Ishikawa (cell line): ENCODE measurements at regions not wholly inside any gene's neighbourhood (a gene's known extent, or its start where the extent isn't known, plus 50 kb on each side); places are given as distances from the start of the nearest gene placed in this dataset.

Experiments
- CEBPB ChIP-seq: IDR thresholded peaks from 2 replicates; pipeline ENCODE4 v1.6.1; 2012
- CREB1 ChIP-seq: IDR thresholded peaks from 2 replicates; pipeline ENCODE4 v1.6.1; 2012; ENCODE audit warnings: low read depth
- EGR1 ChIP-seq: IDR thresholded peaks from 2 replicates; pipeline ENCODE4 v1.6.1; 2012
- EP300 ChIP-seq: IDR thresholded peaks from 2 replicates; pipeline ENCODE4 v1.6.1; 2012; ENCODE audit warnings: borderline replicate concordance
- FOXM1 ChIP-seq: IDR thresholded peaks from 2 replicates; pipeline ENCODE4 v1.6.1; 2012; ENCODE audit warnings: low read depth, borderline replicate concordance
- MAX ChIP-seq: IDR thresholded peaks from 2 replicates; pipeline ENCODE4 v1.6.1; 2012
- NFIC ChIP-seq: IDR thresholded peaks from 2 replicates; pipeline ENCODE4 v1.6.1; 2012
- RAD21 ChIP-seq: IDR thresholded peaks from 2 replicates; pipeline ENCODE4 v1.6.1; 2012; ENCODE audit warnings: low read depth
- TAF1 ChIP-seq: IDR thresholded peaks from 2 replicates; pipeline ENCODE4 v1.6.1; 2012; ENCODE audit warnings: low read depth, mild to moderate bottlenecking
- TCF12 ChIP-seq: IDR thresholded peaks from 2 replicates; pipeline ENCODE4 v1.6.1; 2012; ENCODE audit warnings: low read depth
- TEAD4 ChIP-seq: IDR thresholded peaks from 2 replicates; pipeline ENCODE4 v1.6.1; 2012
- YY1 ChIP-seq: IDR thresholded peaks from 2 replicates; pipeline ENCODE4 v1.6.1; 2012; ENCODE audit warnings: low read depth
- ZBTB7A ChIP-seq: IDR thresholded peaks from 2 replicates; pipeline ENCODE4 v1.6.1; 2012; ENCODE audit warnings: low read depth
- TF ChIP-seq, protein P1 (sequence below): IDR thresholded peaks from 2 replicates; pipeline ENCODE4 v1.6.1; 2012; ENCODE audit warnings: low read depth, mild to moderate bottlenecking
- TF ChIP-seq, protein P2 (sequence below): IDR thresholded peaks from 2 replicates; pipeline ENCODE4 v1.6.1; 2012

- TF ChIP-seq ZBTB7A = no peak
- no peak for TF ChIP-seq MAX
- TF ChIP-seq EP300 = no peak
- no peak for TF ChIP-seq YY1
- TF ChIP-seq TEAD4 = no peak
- TF ChIP-seq, protein P1, sequence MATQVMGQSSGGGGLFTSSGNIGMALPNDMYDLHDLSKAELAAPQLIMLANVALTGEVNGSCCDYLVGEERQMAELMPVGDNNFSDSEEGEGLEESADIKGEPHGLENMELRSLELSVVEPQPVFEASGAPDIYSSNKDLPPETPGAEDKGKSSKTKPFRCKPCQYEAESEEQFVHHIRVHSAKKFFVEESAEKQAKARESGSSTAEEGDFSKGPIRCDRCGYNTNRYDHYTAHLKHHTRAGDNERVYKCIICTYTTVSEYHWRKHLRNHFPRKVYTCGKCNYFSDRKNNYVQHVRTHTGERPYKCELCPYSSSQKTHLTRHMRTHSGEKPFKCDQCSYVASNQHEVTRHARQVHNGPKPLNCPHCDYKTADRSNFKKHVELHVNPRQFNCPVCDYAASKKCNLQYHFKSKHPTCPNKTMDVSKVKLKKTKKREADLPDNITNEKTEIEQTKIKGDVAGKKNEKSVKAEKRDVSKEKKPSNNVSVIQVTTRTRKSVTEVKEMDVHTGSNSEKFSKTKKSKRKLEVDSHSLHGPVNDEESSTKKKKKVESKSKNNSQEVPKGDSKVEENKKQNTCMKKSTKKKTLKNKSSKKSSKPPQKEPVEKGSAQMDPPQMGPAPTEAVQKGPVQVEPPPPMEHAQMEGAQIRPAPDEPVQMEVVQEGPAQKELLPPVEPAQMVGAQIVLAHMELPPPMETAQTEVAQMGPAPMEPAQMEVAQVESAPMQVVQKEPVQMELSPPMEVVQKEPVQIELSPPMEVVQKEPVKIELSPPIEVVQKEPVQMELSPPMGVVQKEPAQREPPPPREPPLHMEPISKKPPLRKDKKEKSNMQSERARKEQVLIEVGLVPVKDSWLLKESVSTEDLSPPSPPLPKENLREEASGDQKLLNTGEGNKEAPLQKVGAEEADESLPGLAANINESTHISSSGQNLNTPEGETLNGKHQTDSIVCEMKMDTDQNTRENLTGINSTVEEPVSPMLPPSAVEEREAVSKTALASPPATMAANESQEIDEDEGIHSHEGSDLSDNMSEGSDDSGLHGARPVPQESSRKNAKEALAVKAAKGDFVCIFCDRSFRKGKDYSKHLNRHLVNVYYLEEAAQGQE = no peak
- no peak for TF ChIP-seq CREB1
- no peak for TF ChIP-seq FOXM1
- TF ChIP-seq NFIC = no peak
- TF ChIP-seq, protein P2, sequence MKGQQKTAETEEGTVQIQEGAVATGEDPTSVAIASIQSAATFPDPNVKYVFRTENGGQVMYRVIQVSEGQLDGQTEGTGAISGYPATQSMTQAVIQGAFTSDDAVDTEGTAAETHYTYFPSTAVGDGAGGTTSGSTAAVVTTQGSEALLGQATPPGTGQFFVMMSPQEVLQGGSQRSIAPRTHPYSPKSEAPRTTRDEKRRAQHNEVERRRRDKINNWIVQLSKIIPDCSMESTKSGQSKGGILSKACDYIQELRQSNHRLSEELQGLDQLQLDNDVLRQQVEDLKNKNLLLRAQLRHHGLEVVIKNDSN = no peak
- no peak for TF ChIP-seq RAD21
- no peak for TF ChIP-seq TCF12
Observed at GRCh38 chr9:80401243-80401642, 829.5 kb downstream of the TLE4 start.

DNA sequence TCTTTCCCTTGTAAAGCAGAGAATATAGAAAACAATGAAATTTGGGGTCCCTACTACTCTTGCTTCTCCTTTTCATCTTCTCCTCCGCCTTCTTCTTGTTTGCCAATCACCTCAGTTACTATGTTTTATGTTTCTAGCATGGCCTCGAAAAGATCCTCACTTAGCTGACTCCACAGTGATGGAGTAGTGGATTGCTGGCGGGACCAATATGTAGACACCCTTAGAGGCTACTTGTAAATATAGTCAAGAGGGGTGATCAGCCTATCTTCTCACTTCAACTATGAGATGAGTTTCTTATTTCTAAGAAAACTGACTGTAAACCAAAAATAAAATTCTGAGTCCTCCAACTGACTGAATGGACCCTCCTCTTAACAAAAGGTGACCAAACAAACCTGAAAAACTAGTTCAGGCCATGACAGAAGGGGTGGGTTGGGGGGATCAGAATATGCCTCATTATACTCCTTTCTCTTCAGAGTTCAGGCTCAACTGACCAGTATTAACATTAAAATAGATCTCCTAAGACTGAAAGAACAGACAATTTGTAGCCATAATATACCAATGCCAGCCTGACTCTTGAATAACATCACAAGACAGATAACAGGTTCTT is 829.0 kb downstream of the TLE4 start:
- TF ChIP-seq, protein P1 = no peak
- TF ChIP-seq TAF1 = no peak
- no peak for TF ChIP-seq YY1
- TF ChIP-seq TEAD4 = no peak
- TF ChIP-seq, protein P2 = no peak
- TF ChIP-seq MAX = no peak
- TF ChIP-seq CEBPB = no peak
- TF ChIP-seq FOXM1 = no peak
- no peak for TF ChIP-seq RAD21
- TF ChIP-seq CREB1 = no peak
- TF ChIP-seq EGR1 = no peak
- no peak for TF ChIP-seq NFIC
- TF ChIP-seq EP300 = no peak
- no peak for TF ChIP-seq ZBTB7A

- TF ChIP-seq NFIC (no peak), ZBTB7A (no peak), MAX (no peak), CEBPB (no peak), EP300 (no peak), EGR1 (no peak), RAD21 (no peak), YY1 (no peak), TCF12 (no peak), TAF1 (no peak), CREB1 (no peak), TEAD4 (no peak), FOXM1 (no peak)
- TF ChIP-seq, protein P1 = no peak
- TF ChIP-seq, protein P2 = no peak
Observed at GRCh38 chr9:80399606-80400005, 827.8 kb downstream of the TLE4 start.

GRCh38 chr9:80387828-80388227 is 816.1 kb downstream of the TLE4 start:
- TF ChIP-seq CEBPB (no peak), RAD21 (no peak), EP300 (no peak), TEAD4 (no peak), TAF1 (no peak), FOXM1 (no peak), ZBTB7A (no peak), EGR1 (no peak), TCF12 (no peak), YY1 (no peak), NFIC (no peak), MAX (no peak), CREB1 (no peak)
- TF ChIP-seq, protein P2 = no peak
- TF ChIP-seq, protein P1 = no peak
